ENCODE measurements at regions not wholly inside any gene's neighbourhood (a gene's known extent, or its start where the extent isn't known, plus 50 kb on each side); places are given as distances from the start of the nearest gene placed in this dataset.
A peak's percentile ranks its signal among the peaks of the same experiment; 100 is the strongest.
"Not testable (repeated sequence)": the region's sequence is repeated elsewhere in the genome, so short reads cannot be mapped to it uniquely, and the experiment has no call there.

- H3K4me3 ChIP-seq (ENCODE audit: low read depth, low read length): no peak overlapping the region; the same call in 1 of the 2 replicates
- no peaks in the 10 kb centered on the region for H3K27me3 ChIP-seq
- DNase-seq: peak; percentile 32
- no peaks in the 10 kb centered on the region for H3K9me3 ChIP-seq
- no peaks in the 10 kb centered on the region for H3K36me3 ChIP-seq
- TF ChIP-seq, protein P1, sequence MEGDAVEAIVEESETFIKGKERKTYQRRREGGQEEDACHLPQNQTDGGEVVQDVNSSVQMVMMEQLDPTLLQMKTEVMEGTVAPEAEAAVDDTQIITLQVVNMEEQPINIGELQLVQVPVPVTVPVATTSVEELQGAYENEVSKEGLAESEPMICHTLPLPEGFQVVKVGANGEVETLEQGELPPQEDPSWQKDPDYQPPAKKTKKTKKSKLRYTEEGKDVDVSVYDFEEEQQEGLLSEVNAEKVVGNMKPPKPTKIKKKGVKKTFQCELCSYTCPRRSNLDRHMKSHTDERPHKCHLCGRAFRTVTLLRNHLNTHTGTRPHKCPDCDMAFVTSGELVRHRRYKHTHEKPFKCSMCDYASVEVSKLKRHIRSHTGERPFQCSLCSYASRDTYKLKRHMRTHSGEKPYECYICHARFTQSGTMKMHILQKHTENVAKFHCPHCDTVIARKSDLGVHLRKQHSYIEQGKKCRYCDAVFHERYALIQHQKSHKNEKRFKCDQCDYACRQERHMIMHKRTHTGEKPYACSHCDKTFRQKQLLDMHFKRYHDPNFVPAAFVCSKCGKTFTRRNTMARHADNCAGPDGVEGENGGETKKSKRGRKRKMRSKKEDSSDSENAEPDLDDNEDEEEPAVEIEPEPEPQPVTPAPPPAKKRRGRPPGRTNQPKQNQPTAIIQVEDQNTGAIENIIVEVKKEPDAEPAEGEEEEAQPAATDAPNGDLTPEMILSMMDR (IDR thresholded peaks at IDR 0.05; ENCODE audit: low read depth, low read length): no peak
- H3K4me1 ChIP-seq: peaks cover 19% of the 10 kb centered on the region
These were observed 173.4 kb downstream of the S1PR1 start for GRCh38 chr1:101410048-101410878.

DNA sequence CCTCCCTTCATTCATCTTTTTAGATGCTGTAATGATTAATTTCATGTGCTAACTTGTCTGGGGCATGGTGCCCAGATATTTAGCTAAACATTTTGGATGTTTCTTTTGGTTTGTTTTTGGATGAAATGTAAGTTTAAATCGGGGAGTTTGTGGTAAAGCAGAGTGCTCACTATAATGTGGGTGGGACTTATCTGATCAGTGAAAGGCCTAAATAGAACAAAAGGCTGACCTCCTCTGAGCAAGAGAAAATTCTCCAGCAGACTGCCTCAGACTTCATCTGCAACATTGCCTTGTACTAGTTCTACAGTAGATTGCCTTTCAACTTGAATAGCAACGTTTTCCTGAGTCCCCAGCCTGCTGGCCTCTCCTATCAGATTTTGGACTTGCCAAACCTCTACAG is 183.6 kb downstream of the S1PR1 start:
- no peaks in the 10 kb centered on the region for H3K9me3 ChIP-seq
- H3K4me1 ChIP-seq: no peaks in the 10 kb centered on the region; the same call in 1 of the 2 replicates
- H3K4me3 ChIP-seq (ENCODE audit: low read depth, low read length): no peak overlapping the region
- H3K36me3 ChIP-seq: no peaks in the 10 kb centered on the region
- H3K27me3 ChIP-seq: no peaks in the 10 kb centered on the region
- TF ChIP-seq, protein P1 (IDR thresholded peaks at IDR 0.05; ENCODE audit: low read depth, low read length): no peak
- no peak for DNase-seq

GRCh38 chr1:101428083-101428482 is 191.3 kb downstream of the S1PR1 start:
- H3K27me3 ChIP-seq; H3K4me3 ChIP-seq (ENCODE audit: low read depth, low read length); H3K9me3 ChIP-seq; DNase-seq; H3K36me3 ChIP-seq; H3K4me1 ChIP-seq: not testable (repeated sequence)

GRCh38 chr1:101428562-101428961 is 191.7 kb downstream of the S1PR1 start:
- H3K9me3 ChIP-seq: no peaks in the 10 kb centered on the region
- TF ChIP-seq, protein P1 (IDR thresholded peaks at IDR 0.05; ENCODE audit: low read depth, low read length): no peak
- no peak for DNase-seq
- no peaks in the 10 kb centered on the region for H3K36me3 ChIP-seq
- no peaks in the 10 kb centered on the region for H3K27me3 ChIP-seq
- H3K4me1 ChIP-seq: no peaks in the 10 kb centered on the region; the same call in 1 of the 2 replicates
- H3K4me3 ChIP-seq (ENCODE audit: low read depth, low read length): no peak overlapping the region

GRCh38 chr1:101431956-101432510 is 195.2 kb downstream of the S1PR1 start:
- Histone ChIP-seq H3K4me1 (no peaks in the 10 kb centered on the region; the same call in 1 of the 2 replicates), H3K4me3 (ENCODE audit: low read depth, low read length) (no peak overlapping the region), H3K27me3 (no peaks in the 10 kb centered on the region), H3K36me3 (no peaks in the 10 kb centered on the region), H3K9me3 (no peaks in the 10 kb centered on the region)
- TF ChIP-seq, protein P1 (IDR thresholded peaks at IDR 0.05; ENCODE audit: low read depth, low read length): no peak
- DNase-seq: peak; percentile 16

- TF ChIP-seq, protein P1 (IDR thresholded peaks at IDR 0.05; ENCODE audit: low read depth, low read length): no peak
- H3K36me3 ChIP-seq: no peaks in the 10 kb centered on the region
- H3K4me3 ChIP-seq (ENCODE audit: low read depth, low read length): no peak overlapping the region
- peaks cover 12% of the 10 kb centered on the region for H3K4me1 ChIP-seq
- no peak for DNase-seq
- no peaks in the 10 kb centered on the region for H3K27me3 ChIP-seq
- H3K9me3 ChIP-seq: no peaks in the 10 kb centered on the region
These were observed 199.2 kb downstream of the S1PR1 start for GRCh38 chr1:101435831-101436511.

Measured in BE2C (cell line).